Gastrocnemius medialis (tissue), 4 donors: ENCODE measurements at regions not wholly inside any gene's neighbourhood (a gene's known extent, or its start where the extent isn't known, plus 50 kb on each side); places are given as distances from the start of the nearest gene placed in this dataset.

Experiments
- POLR2A ChIP-seq, 2 donors: fragments of 450-650 bp; IDR thresholded peaks; one replicate each; pipeline ENCODE4 v1.6.1; 2017; ENCODE audit warnings: antibody characterized with exemption in 2 of 2, mild to moderate bottlenecking in 2 of 2, moderate library complexity in 2 of 2
- TF ChIP-seq, protein P1 (sequence below), 5 experiments: fragments of 450-650 bp in 3 of 5; fragments of 200-600 bp in 2 of 5; sonication (generic) in 2 of 5; IDR thresholded peaks in 4 of 5; conservative IDR thresholded peaks in 1 of 5; 1 replicate in 4 of 5; 2 replicates in 1 of 5; pipeline ENCODE4 v1.5.1; 2016 to 2019; ENCODE audit warnings: antibody characterized with exemption in 5 of 5, mild to moderate bottlenecking in 3 of 5, moderate library complexity in 3 of 5

DNA sequence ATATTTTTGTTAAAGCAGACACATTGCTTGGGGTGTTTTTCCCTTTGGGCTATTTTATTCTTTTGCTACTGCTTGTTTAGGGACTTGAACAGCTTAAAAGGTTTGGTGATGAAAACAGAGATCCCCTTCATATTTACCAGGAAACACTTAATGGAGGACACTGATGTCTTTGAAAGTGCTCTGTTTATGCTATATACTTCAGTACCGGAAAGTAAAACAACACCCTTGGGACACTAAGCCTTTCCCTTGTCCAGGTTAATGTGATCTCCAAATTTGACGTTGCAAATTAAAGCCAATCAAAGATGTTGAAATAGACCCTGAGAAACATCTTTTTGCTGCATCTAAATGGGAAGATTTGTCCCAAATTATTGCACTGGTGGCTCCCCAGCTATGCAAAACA, 564.6 kb upstream of the PKDCC start:
- TF ChIP-seq, protein P1, sequence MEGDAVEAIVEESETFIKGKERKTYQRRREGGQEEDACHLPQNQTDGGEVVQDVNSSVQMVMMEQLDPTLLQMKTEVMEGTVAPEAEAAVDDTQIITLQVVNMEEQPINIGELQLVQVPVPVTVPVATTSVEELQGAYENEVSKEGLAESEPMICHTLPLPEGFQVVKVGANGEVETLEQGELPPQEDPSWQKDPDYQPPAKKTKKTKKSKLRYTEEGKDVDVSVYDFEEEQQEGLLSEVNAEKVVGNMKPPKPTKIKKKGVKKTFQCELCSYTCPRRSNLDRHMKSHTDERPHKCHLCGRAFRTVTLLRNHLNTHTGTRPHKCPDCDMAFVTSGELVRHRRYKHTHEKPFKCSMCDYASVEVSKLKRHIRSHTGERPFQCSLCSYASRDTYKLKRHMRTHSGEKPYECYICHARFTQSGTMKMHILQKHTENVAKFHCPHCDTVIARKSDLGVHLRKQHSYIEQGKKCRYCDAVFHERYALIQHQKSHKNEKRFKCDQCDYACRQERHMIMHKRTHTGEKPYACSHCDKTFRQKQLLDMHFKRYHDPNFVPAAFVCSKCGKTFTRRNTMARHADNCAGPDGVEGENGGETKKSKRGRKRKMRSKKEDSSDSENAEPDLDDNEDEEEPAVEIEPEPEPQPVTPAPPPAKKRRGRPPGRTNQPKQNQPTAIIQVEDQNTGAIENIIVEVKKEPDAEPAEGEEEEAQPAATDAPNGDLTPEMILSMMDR (IDR thresholded peaks at IDR 0.05 in 4 of 5, conservative IDR thresholded peaks at IDR 0.05 in 1 of 5): no peak
- TF ChIP-seq POLR2A (IDR thresholded peaks at IDR 0.05): no peak
